Spleen (tissue), 11 donors: ENCODE measurements at regions not wholly inside any gene's neighbourhood (a gene's known extent, or its start where the extent isn't known, plus 50 kb on each side); places are given as distances from the start of the nearest gene placed in this dataset.
A peak's percentile ranks its signal among the peaks of the same experiment; 100 is the strongest.

Experiments
- DNase-seq: peaks from one replicate; pipeline ENCODE4 v3.0.0-alpha.2; 2020
- H3K27ac ChIP-seq, 8 donors: fragments of 200-600 bp; sonication (generic) in 7 of 8; 1 replicate in 4 of 8; 2 replicates in 4 of 8; pipeline versions ENCODE4 v1.5.0 to v1.8.0; 2016 to 2021; ENCODE audit warnings: inconsistent platforms in 4 of 8, mild to moderate bottlenecking in 4 of 8, moderate library complexity in 1 of 8
- H3K27me3 ChIP-seq, 7 donors: fragments of 200-600 bp; sonication (generic) in 6 of 7; replicated peaks in 1 of 7; 1 replicate in 4 of 7; 2 replicates in 3 of 7; pipeline versions ENCODE4 v1.5.0 to v1.8.0; 2016 to 2021; ENCODE audit warnings: inconsistent platforms in 3 of 7, mild to moderate bottlenecking in 1 of 7
- H3K36me3 ChIP-seq, 6 donors: fragments of 200-600 bp; sonication (generic) in 5 of 6; 1 replicate in 4 of 6; 2 replicates in 2 of 6; pipeline versions ENCODE4 v1.5.0 to v1.8.0; 2016 to 2021; ENCODE audit warnings: inconsistent platforms in 2 of 6
- H3K4me1 ChIP-seq, 6 donors: fragments of 200-600 bp; sonication (generic) in 5 of 6; 1 replicate in 3 of 6; 2 replicates in 3 of 6; pipeline versions ENCODE4 v1.5.0 to v1.8.0; 2016 to 2021; ENCODE audit warnings: inconsistent platforms in 3 of 6
- H3K4me3 ChIP-seq, 8 donors: fragments of 200-600 bp; sonication (generic) in 7 of 8; 1 replicate in 4 of 8; 2 replicates in 4 of 8; pipeline versions ENCODE4 v1.5.0 to v1.8.0; 2016 to 2021; ENCODE audit warnings: inconsistent platforms in 4 of 8, mild to moderate bottlenecking in 4 of 8, moderate library complexity in 2 of 8
- H3K9me3 ChIP-seq, 8 donors: fragments of 200-600 bp; sonication (generic) in 7 of 8; 1 replicate in 4 of 8; 2 replicates in 4 of 8; pipeline versions ENCODE4 v1.5.0 to v1.8.0; 2016 to 2021; ENCODE audit warnings: inconsistent platforms in 4 of 8
- CTCF ChIP-seq, 11 experiments: fragments of 200-600 bp in 7 of 11; fragments of 450-650 bp in 4 of 11; sonication (generic) in 4 of 11; IDR thresholded peaks in 8 of 11; conservative IDR thresholded peaks in 3 of 11; 1 replicate in 7 of 11; 2 replicates in 4 of 11; pipeline versions ENCODE4 v1.4.0 to v1.8.0; 2016 to 2021; ENCODE audit warnings: antibody characterized with exemption in 11 of 11, inconsistent platforms in 4 of 11, mild to moderate bottlenecking in 1 of 11
- POLR2A ChIP-seq, 3 donors: fragments of 450-650 bp; IDR thresholded peaks; one replicate each; pipeline ENCODE4 v1.5.1; 2017; ENCODE audit warnings: antibody characterized with exemption in 3 of 3, mild to moderate bottlenecking in 1 of 3
- POLR2AphosphoS5 ChIP-seq, 3 donors: sonication (generic); formaldehyde crosslinking; IDR thresholded peaks; one replicate each; pipeline ENCODE4 v1.5.1; 2017; ENCODE audit warnings: antibody characterized with exemption in 3 of 3
- WGBS, 5 donors: extraction: QIAGEN DNeasy Blood & Tissue Kit in 3 of 5; methylation state at CpG; one replicate each; pipeline versions ENCODE4 v1.1.5 to v1.1.7; 2013 to 2018; 5-methylcytosine and 5-hydroxymethylcytosine counted together
- intact Hi-C: fragments of 100-400 bp; cut with DNase I; formaldehyde crosslinking; loops from one replicate; pipeline ENCODE4 v1.15.0; 2023; ENCODE audit warnings: low total_unique reads
- donor health status: healthy with polysubstance abuse.
- donor health status: DM: no; HTN: no; CAD: no; lungs with moderate emphysema.
- donor health status: DM: no; HTN: no; CAD: no.
- donor health status: Bipolar disorder and iron deficiency.
- donor health status: healthy.
- donor health status: DM: no; HTN: no; CAD: no.
- donor health status: DM: yes; HTN: yes; CAD: no.

DNA sequence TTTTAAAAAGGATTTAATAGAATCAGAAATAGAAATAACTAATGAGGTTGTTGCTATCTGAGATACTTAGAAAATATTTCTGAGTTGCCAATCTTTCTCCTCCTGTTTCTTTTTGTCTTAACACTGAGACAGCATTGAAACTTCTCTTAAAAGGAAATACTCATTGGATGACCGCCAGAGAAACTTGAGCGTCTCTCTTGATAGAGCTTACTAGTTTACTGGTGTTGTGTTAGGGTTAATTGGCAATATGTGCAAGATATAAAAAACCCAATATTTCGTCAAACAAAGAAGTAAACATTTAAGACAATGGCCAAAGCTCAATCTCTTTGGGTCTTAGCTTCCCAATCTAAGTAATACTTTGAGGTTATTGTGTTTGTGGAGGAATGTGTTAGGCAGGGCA lies 176.4 kb upstream of the CHD1 start:
- Histone ChIP-seq H3K4me3 (no peak overlapping the region), H3K36me3 (no peaks in the 10 kb centered on the region), H3K27me3 (no peaks in the 10 kb centered on the region), H3K27ac (no peak overlapping the region), H3K9me3 (no peaks in the 10 kb centered on the region), H3K4me1 (peaks cover 0 to 9% (median 5%) of the 10 kb centered on the region in 6 donors)
- 34 to 50% (median 38%) methylated on average over 3 of the region's 3 CpGs for WGBS, 5 donors
- TF ChIP-seq POLR2AphosphoS5 (IDR thresholded peaks at IDR 0.05) (no peak), CTCF (IDR thresholded peaks at IDR 0.05 in 8 of 11, conservative IDR thresholded peaks at IDR 0.05 in 3 of 11) (no peak), POLR2A (IDR thresholded peaks at IDR 0.05) (no peak)
- DNase-seq, result no peak
- intact Hi-C loops, result no loop called here

DNA sequence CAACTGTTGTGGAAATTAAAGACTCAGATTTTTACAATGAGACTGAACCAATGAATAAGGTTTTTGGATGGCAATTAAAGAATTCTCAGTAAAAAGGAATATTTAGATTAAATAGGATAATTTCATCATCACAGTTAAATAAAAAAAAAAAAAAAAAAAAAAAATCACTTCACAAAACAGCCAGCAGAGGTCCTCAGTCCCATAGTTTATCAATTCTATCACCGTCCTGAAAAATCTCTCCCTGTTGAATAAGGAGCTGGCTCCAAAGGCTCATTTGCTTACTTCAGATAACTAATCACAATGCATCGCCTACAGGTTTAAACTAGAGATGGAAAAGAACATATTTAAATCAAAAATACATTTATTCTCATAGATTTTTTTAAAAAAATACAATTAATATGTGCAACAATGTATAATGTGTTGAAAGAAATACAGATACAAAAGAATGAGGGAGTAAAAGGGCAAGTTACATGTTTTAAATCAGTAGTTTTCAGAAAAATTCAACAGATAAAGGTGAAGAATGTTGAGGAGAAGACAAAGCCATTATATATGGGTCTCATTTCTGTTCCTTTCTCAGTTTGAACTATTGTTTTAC lies 175.8 kb upstream of the CHD1 start:
- H3K9me3 ChIP-seq, result no peaks in the 10 kb centered on the region
- H3K36me3 ChIP-seq, result no peaks in the 10 kb centered on the region
- peaks cover 0 to 9% (median 5%) of the 10 kb centered on the region in 6 donors for H3K4me1 ChIP-seq
- no peak overlapping the region for H3K4me3 ChIP-seq
- WGBS, 5 donors, result 4 to 7% (median 7%) methylated on average over 2 of the region's 2 CpGs
- no peak overlapping the region for H3K27ac ChIP-seq
- no peaks in the 10 kb centered on the region for H3K27me3 ChIP-seq
- peak in 8 of 11 experiments; percentile 31 to 64 (median 40) for TF ChIP-seq CTCF (IDR thresholded peaks at IDR 0.05 in 8 of 11, conservative IDR thresholded peaks at IDR 0.05 in 3 of 11)
- no peak for TF ChIP-seq POLR2A (IDR thresholded peaks at IDR 0.05)
- TF ChIP-seq POLR2AphosphoS5 (IDR thresholded peaks at IDR 0.05), result no peak
- no peak for DNase-seq
- intact Hi-C loops, result no loop called here

- no peak for DNase-seq
- H3K4me3 ChIP-seq, result no peak overlapping the region
- H3K27ac ChIP-seq, result no peak overlapping the region
- intact Hi-C loops, result no loop called here
- TF ChIP-seq POLR2AphosphoS5 (IDR thresholded peaks at IDR 0.05) (no peak), CTCF (IDR thresholded peaks at IDR 0.05 in 8 of 11, conservative IDR thresholded peaks at IDR 0.05 in 3 of 11) (no peak), POLR2A (IDR thresholded peaks at IDR 0.05) (no peak)
- 53 to 80% (median 62%) methylated on average over 3 of the region's 3 CpGs for WGBS, 5 donors
- no peaks in the 10 kb centered on the region for H3K9me3 ChIP-seq
- H3K36me3 ChIP-seq, result no peaks in the 10 kb centered on the region
- H3K27me3 ChIP-seq, result no peaks in the 10 kb centered on the region
- peaks cover 0 to 9% (median 5%) of the 10 kb centered on the region in 6 donors for H3K4me1 ChIP-seq
Measured at GRCh38 chr5:99102073-99102697, 173.4 kb upstream of the CHD1 start.

- TF ChIP-seq CTCF (IDR thresholded peaks at IDR 0.05 in 8 of 11, conservative IDR thresholded peaks at IDR 0.05 in 3 of 11) (no peak), POLR2A (IDR thresholded peaks at IDR 0.05) (no peak), POLR2AphosphoS5 (IDR thresholded peaks at IDR 0.05) (no peak)
- Histone ChIP-seq H3K4me3 (no peak overlapping the region), H3K27me3 (no peaks in the 10 kb centered on the region), H3K9me3 (no peaks in the 10 kb centered on the region), H3K36me3 (no peaks in the 10 kb centered on the region), H3K4me1 (peaks cover 0 to 2% (median 1%) of the 10 kb centered on the region in 6 donors), H3K27ac (no peak overlapping the region)
- DNase-seq, result no peak
- intact Hi-C loops, result no loop called here
Measured at GRCh38 chr5:99099691-99100090, 170.9 kb upstream of the CHD1 start.
